Liver (tissue), 3 donors: ENCODE measurements at regions not wholly inside any gene's neighbourhood (a gene's known extent, or its start where the extent isn't known, plus 50 kb on each side); places are given as distances from the start of the nearest gene placed in this dataset.

Experiments used
- GABPA ChIP-seq, 2 donors: IDR thresholded peaks in 1 of 2; conservative IDR thresholded peaks in 1 of 2; 2 replicates each; pipeline ENCODE4 v1.6.1; 2016; ENCODE audit warnings: antibody characterized with exemption in 2 of 2, mild to moderate bottlenecking in 1 of 2, moderate library complexity in 1 of 2
- HNF4A ChIP-seq, 2 donors: conservative IDR thresholded peaks; 2 replicates each; pipeline ENCODE4 v1.6.1; 2016; ENCODE audit warnings: antibody characterized with exemption in 2 of 2, mild to moderate bottlenecking in 2 of 2
- HNF4G ChIP-seq: IDR thresholded peaks from 2 replicates; pipeline ENCODE4 v1.6.1; 2016; ENCODE audit warnings: antibody characterized with exemption
- JUND ChIP-seq, 2 donors: IDR thresholded peaks; 2 replicates each; pipeline ENCODE4 v1.6.1; 2016; ENCODE audit warnings: antibody characterized with exemption in 2 of 2
- RAD21 ChIP-seq, 2 donors: IDR thresholded peaks; 2 replicates each; pipeline ENCODE4 v1.6.1; 2016; ENCODE audit warnings: antibody characterized with exemption in 2 of 2, mild to moderate bottlenecking in 2 of 2
- SP1 ChIP-seq: IDR thresholded peaks from 2 replicates; pipeline ENCODE4 v1.6.1; 2018; ENCODE audit warnings: antibody characterized with exemption, mild to moderate bottlenecking
- TAF1 ChIP-seq: conservative IDR thresholded peaks from 2 replicates; pipeline ENCODE4 v1.6.1; 2016; ENCODE audit warnings: antibody characterized with exemption, mild to moderate bottlenecking
- YY1 ChIP-seq: IDR thresholded peaks from 2 replicates; pipeline ENCODE4 v1.6.1; 2016; ENCODE audit warnings: antibody characterized with exemption, mild to moderate bottlenecking
- TF ChIP-seq, protein P1 (sequence below): fragments of 150-350 bp; IDR thresholded peaks from 2 replicates; pipeline ENCODE4 v1.5.1; 2017; ENCODE audit warnings: improper control_type of control experiment, low read depth, low read length; ENCODE audit not compliant: missing input control
- donor health status: healthy.
- donor health status: healthy.

DNA sequence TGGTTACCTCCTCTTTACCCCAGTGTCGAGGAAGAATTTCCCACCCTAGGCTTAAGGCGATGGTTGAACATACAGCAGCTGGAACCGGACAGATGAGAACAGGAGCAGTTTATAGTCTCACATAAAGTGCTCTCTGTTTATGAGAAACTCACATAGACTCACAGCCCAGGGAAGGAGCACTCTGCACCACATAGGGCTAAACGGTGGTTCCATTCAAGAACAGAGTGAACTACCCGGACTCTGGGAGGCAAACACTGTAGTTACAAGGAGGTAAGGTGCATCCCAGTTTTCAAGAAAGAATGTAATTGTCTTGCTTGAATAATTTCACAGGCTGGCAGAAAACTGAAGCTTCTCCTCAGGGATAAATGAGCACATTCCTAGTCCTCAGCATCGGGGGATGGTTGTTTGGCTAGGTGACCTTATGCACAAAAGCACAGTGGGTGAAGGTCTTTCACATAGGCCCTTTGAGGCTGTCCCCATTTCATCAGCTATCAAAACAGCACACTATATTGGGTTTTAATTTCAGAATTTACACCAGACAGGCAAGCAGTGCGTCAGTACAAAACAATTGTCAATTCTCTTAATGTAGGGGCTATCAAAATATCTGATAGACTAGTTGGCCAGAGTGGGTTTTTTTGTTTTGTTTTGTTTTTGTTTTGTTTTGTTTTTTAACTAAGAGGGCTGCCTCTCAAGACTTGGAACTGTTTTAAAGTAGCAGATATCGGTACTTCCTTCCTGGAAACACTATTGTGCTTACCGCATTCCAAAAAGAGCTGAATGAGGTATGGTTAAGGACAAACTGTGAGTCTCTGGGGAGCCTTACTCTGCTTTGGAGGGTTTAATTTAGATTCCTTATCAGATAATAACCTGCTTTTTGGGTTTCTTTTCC, 918.1 kb upstream of the CDH8 start:
- TF ChIP-seq, protein P1, sequence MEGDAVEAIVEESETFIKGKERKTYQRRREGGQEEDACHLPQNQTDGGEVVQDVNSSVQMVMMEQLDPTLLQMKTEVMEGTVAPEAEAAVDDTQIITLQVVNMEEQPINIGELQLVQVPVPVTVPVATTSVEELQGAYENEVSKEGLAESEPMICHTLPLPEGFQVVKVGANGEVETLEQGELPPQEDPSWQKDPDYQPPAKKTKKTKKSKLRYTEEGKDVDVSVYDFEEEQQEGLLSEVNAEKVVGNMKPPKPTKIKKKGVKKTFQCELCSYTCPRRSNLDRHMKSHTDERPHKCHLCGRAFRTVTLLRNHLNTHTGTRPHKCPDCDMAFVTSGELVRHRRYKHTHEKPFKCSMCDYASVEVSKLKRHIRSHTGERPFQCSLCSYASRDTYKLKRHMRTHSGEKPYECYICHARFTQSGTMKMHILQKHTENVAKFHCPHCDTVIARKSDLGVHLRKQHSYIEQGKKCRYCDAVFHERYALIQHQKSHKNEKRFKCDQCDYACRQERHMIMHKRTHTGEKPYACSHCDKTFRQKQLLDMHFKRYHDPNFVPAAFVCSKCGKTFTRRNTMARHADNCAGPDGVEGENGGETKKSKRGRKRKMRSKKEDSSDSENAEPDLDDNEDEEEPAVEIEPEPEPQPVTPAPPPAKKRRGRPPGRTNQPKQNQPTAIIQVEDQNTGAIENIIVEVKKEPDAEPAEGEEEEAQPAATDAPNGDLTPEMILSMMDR = no peak
- no peak for TF ChIP-seq SP1
- no peak for TF ChIP-seq TAF1
- TF ChIP-seq RAD21 (IDR thresholded peaks at IDR 0.05) = no peak
- TF ChIP-seq GABPA (IDR thresholded peaks at IDR 0.05 in 1 of 2, conservative IDR thresholded peaks at IDR 0.05 in 1 of 2) = no peak
- no peak for TF ChIP-seq YY1
- no peak for TF ChIP-seq HNF4A (conservative IDR thresholded peaks at IDR 0.05)
- no peak for TF ChIP-seq JUND (IDR thresholded peaks at IDR 0.05)
- TF ChIP-seq HNF4G = no peak
